ENCODE measurements at regions not wholly inside any gene's neighbourhood (a gene's known extent, or its start where the extent isn't known, plus 50 kb on each side); places are given as distances from the start of the nearest gene placed in this dataset.

- TF ChIP-seq GATA3 (IDR thresholded peaks at IDR 0.05; ENCODE audit: low read depth, low read length) (no peak), GATA2 (IDR thresholded peaks at IDR 0.05; ENCODE audit: low read depth, low read length) (no peak)
Measured at GRCh38 chr22:27624042-27624441, 177.5 kb downstream of the MN1 start.
